BLaER1 (cell line): ENCODE measurements at regions not wholly inside any gene's neighbourhood (a gene's known extent, or its start where the extent isn't known, plus 50 kb on each side); places are given as distances from the start of the nearest gene placed in this dataset.
A peak's percentile ranks its signal among the peaks of the same experiment; 100 is the strongest.

ENCODE experiments used
- H3K27ac ChIP-seq: shearing (Covaris generic); formaldehyde crosslinking; 2 replicates; pipeline ENCODE4 v1.8.1; 2022
- H3K27me3 ChIP-seq: shearing (Covaris generic); formaldehyde crosslinking; 2 replicates; pipeline ENCODE4 v1.8.1; 2022
- H3K36me3 ChIP-seq: shearing (Covaris generic); formaldehyde crosslinking; 2 replicates; pipeline ENCODE4 v1.8.1; 2022
- H3K4me1 ChIP-seq: shearing (Covaris generic); formaldehyde crosslinking; 2 replicates; pipeline ENCODE4 v1.8.1; 2022
- H3K4me2 ChIP-seq: shearing (Covaris generic); formaldehyde crosslinking; 2 replicates; pipeline ENCODE4 v1.8.1; 2022
- H3K4me3 ChIP-seq: shearing (Covaris generic); formaldehyde crosslinking; 2 replicates; pipeline ENCODE4 v1.8.1; 2022
- H3K9ac ChIP-seq: shearing (Covaris generic); formaldehyde crosslinking; 2 replicates; pipeline ENCODE4 v1.8.1; 2022
- H3K9me3 ChIP-seq: shearing (Covaris generic); formaldehyde crosslinking; 2 replicates; pipeline ENCODE4 v1.8.1; 2022
- H4K20me1 ChIP-seq: shearing (Covaris generic); formaldehyde crosslinking; 2 replicates; pipeline ENCODE4 v1.8.1; 2022
- Cebpa-rat ChIP-seq: shearing (Covaris generic); IDR thresholded peaks from 2 replicates; pipeline ENCODE4 v1.8.1; 2022

- no peaks in the 10 kb centered on the region for H3K36me3 ChIP-seq
Measured at GRCh38 chr5:4189317-4189716, 593.7 kb downstream of the IRX1 start.

DNA sequence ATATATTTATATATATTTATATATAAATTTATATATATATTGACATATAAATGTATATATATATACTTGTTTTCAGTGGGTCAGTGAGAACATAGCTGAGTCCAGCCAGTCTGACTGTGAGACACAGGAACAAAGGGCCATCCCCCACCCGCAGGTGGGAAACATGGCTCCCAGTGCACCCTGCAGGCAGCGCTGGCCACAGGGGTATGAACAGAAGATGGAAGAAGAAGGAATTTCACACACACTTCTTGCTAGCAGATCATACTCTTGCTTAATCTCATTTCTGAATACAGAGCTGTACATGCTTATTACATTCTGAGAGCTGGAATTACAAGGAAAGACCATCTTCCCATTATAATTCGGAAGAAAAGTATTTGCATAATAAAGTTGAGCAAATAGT lies 595.4 kb downstream of the IRX1 start:
- Histone ChIP-seq H3K36me3 (no peaks in the 10 kb centered on the region), H3K27me3 (no peaks in the 10 kb centered on the region), H3K9me3 (peaks cover 8% of the 10 kb centered on the region), H3K4me2 (no peak overlapping the region), H3K4me3 (no peak overlapping the region), H4K20me1 (no peaks in the 10 kb centered on the region), H3K4me1 (peaks cover 15% of the 10 kb centered on the region), H3K27ac (no peak overlapping the region), H3K9ac (no peak overlapping the region)
- TF ChIP-seq Cebpa-rat, result no peak

More at GRCh38 chr5:4189317-4189716, 593.7 kb downstream of the IRX1 start:
- no peaks in the 10 kb centered on the region for H3K27me3 ChIP-seq
- peaks cover 15% of the 10 kb centered on the region for H3K4me1 ChIP-seq
- H3K9me3 ChIP-seq, result peaks cover 20% of the 10 kb centered on the region
- no peak overlapping the region for H3K4me2 ChIP-seq
- H3K4me3 ChIP-seq, result no peak overlapping the region
- no peaks in the 10 kb centered on the region for H4K20me1 ChIP-seq
- no peak overlapping the region for H3K9ac ChIP-seq
- H3K27ac ChIP-seq, result no peak overlapping the region
- TF ChIP-seq Cebpa-rat, result no peak

DNA sequence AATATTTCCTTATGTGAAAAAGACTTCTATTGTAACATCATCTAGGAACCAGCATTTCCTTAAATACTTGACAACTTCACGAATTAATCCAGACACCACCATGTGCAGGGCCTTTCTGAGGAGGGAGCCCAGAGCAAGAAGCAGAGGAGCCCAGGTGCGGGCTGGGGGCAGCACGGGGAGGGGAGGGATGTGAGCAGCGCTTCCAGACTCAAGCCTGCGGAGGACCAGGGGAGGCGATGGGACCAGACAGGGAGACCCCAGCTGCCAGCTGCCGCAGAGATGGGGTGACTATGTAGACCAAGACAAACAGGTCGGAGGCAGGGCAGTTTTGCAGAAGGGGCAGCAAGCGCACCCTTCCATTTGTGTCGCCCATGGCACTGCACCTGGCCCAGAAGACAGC lies 596.1 kb downstream of the IRX1 start:
- H3K4me1 ChIP-seq, result peaks cover 18% of the 10 kb centered on the region
- no peaks in the 10 kb centered on the region for H3K36me3 ChIP-seq
- no peaks in the 10 kb centered on the region for H4K20me1 ChIP-seq
- no peak overlapping the region for H3K27ac ChIP-seq
- no peaks in the 10 kb centered on the region for H3K27me3 ChIP-seq
- no peak overlapping the region for H3K9ac ChIP-seq
- peaks cover 8% of the 10 kb centered on the region for H3K9me3 ChIP-seq
- no peak overlapping the region for H3K4me3 ChIP-seq
- no peak overlapping the region for H3K4me2 ChIP-seq
- no peak for TF ChIP-seq Cebpa-rat

DNA sequence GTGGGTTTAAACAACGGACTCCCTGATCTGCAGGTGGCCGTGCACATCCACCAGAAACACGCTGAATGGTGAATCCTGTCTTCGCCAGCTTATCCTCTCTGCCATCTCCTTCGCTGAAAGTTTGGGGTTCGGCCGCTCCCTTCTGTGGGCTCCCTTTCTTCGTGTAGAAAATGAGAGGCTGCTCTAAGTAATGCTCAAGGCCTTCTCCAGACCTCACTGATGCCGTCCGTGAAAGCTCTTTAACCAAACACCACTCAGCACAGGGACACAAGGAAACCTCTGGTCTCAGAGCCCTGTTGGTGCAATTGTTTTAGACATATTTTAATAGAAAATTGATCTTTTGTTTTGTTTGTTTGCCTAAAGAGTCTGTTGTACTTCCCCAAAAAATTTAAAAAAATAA lies 596.5 kb downstream of the IRX1 start:
- Histone ChIP-seq H3K36me3 (no peaks in the 10 kb centered on the region), H3K9me3 (peaks cover 5% of the 10 kb centered on the region), H3K4me2 (no peak overlapping the region), H3K27me3 (no peaks in the 10 kb centered on the region), H4K20me1 (no peaks in the 10 kb centered on the region), H3K4me3 (no peak overlapping the region), H3K9ac (no peak overlapping the region), H3K4me1 (peaks cover 22% of the 10 kb centered on the region), H3K27ac (no peak overlapping the region)
- no peak for TF ChIP-seq Cebpa-rat

DNA sequence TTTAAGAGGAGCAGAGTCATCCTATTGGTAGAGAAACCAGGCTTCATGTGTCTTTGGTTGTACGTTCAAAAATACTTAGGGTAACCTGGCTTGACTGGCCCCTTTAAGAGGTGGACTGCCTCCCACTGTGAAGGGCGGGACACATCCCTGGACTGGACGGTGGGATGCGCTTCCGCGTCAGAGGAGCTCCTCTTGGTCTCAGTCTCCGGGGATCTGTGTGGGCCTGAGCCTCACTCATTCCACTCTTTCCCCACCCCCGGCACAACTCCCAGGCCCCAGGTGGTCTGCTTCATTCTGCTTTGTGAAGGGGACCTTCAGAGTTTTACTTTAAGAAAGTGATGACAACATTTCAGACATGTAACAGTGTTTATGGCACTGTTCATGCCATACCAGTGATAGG lies 601.1 kb downstream of the IRX1 start:
- Histone ChIP-seq H3K9me3 (no peaks in the 10 kb centered on the region), H3K4me3 (no peak overlapping the region), H3K4me1 (peaks cover 30% of the 10 kb centered on the region), H4K20me1 (no peaks in the 10 kb centered on the region), H3K27ac (no peak overlapping the region), H3K4me2 (peak overlapping the region; percentile 58), H3K27me3 (no peaks in the 10 kb centered on the region), H3K36me3 (no peaks in the 10 kb centered on the region), H3K9ac (no peak overlapping the region)
- TF ChIP-seq Cebpa-rat, result no peak

- Histone ChIP-seq H3K27ac (0 out of 2 replicates have a peak overlapping the region, but pooled peaks have one; percentile 20), H3K27me3 (no peaks in the 10 kb centered on the region), H3K4me2 (peak overlapping the region; percentile 58), H3K4me3 (no peak overlapping the region), H3K36me3 (no peaks in the 10 kb centered on the region), H3K4me1 (peaks cover 30% of the 10 kb centered on the region), H4K20me1 (no peaks in the 10 kb centered on the region), H3K9ac (no peak overlapping the region), H3K9me3 (no peaks in the 10 kb centered on the region)
- no peak for TF ChIP-seq Cebpa-rat
Measured at GRCh38 chr5:4197151-4197550, 601.5 kb downstream of the IRX1 start.

DNA sequence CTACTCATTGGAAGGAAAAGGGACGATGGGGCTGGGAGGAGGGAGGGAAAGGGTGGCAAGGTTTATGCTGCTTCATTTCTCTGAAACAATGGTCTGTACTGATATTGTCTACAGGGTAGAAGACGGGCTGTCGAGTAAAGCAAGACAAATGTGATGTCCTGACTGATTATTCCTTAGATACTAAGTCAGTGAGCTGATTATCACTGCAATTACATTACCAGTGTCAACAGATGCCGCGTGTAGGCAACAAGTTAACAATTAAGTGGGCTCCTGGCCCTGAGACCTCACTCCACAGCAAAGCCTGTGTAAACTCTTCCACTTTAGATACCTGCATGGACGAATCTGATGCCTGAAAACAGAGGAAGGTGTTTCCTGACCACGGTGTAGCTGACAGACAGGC lies 602.8 kb downstream of the IRX1 start:
- H3K4me2 ChIP-seq, result peak overlapping the region; percentile 58; the same call in 1 of the 2 replicates
- no peaks in the 10 kb centered on the region for H3K36me3 ChIP-seq
- no peaks in the 10 kb centered on the region for H3K27me3 ChIP-seq
- no peak for TF ChIP-seq Cebpa-rat
- no peaks in the 10 kb centered on the region for H4K20me1 ChIP-seq
- no peaks in the 10 kb centered on the region for H3K9me3 ChIP-seq
- no peak overlapping the region for H3K27ac ChIP-seq
- no peak overlapping the region for H3K4me3 ChIP-seq
- no peak overlapping the region for H3K9ac ChIP-seq
- H3K4me1 ChIP-seq, result peaks cover 30% of the 10 kb centered on the region

DNA sequence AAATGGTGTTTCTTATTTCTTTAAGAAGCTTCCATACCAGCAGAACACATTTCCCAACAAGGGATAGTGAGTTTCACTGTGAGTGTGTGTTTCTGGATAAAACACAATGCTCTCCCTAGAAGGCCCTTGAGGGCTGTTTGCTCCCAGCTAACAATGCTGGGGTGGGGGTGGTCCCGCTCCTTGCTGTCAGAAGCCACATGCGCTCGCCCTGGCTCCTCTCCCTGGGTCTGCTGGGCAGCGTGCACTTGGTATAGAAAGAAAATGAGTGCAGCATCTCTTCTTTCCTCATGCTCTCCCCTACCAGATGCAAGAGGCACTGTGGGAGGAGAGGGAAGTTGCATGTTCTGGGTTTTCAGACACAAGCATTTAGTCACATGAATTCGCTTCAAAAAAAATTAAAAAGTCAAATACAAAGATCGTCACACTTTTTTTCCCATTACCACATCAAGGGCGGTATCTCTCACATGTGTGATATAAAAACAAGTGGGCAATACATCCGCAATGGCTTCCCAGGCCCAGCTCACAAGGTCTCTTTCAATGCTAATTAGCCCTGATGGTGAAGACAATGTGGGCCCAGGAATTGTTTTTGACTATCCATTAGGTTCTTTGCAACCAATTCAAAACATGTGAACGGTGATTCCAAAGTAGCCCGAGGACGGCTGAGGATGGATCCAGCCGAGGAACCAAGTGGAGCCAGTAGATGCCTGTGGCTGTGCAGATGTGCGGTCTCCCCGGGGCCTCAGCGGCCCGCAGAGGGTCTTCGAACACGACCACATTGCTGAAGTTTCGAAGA lies 603.6 kb downstream of the IRX1 start:
- Histone ChIP-seq H3K4me3 (no peak overlapping the region), H3K9me3 (no peaks in the 10 kb centered on the region), H3K27me3 (no peaks in the 10 kb centered on the region), H3K4me1 (peaks cover 30% of the 10 kb centered on the region), H3K27ac (no peak overlapping the region), H3K4me2 (no peak overlapping the region), H4K20me1 (no peaks in the 10 kb centered on the region), H3K36me3 (no peaks in the 10 kb centered on the region), H3K9ac (no peak overlapping the region)
- no peak for TF ChIP-seq Cebpa-rat

GRCh38 chr5:4203146-4203545 lies 607.5 kb downstream of the IRX1 start:
- Histone ChIP-seq H3K27ac (no peak overlapping the region), H3K36me3 (no peaks in the 10 kb centered on the region), H3K4me3 (no peak overlapping the region), H4K20me1 (no peaks in the 10 kb centered on the region), H3K4me2 (no peak overlapping the region), H3K27me3 (no peaks in the 10 kb centered on the region), H3K9ac (no peak overlapping the region), H3K4me1 (peaks cover 23% of the 10 kb centered on the region), H3K9me3 (peaks cover 8% of the 10 kb centered on the region)
- no peak for TF ChIP-seq Cebpa-rat

GRCh38 chr5:4204276-4205141 lies 608.9 kb downstream of the IRX1 start:
- Histone ChIP-seq H3K4me3 (no peak overlapping the region), H4K20me1 (no peaks in the 10 kb centered on the region), H3K27ac (no peak overlapping the region), H3K4me2 (no peak overlapping the region), H3K9ac (no peak overlapping the region), H3K27me3 (no peaks in the 10 kb centered on the region), H3K9me3 (peaks cover 8% of the 10 kb centered on the region), H3K4me1 (peaks cover 15% of the 10 kb centered on the region), H3K36me3 (no peaks in the 10 kb centered on the region)
- TF ChIP-seq Cebpa-rat, result no peak
